HFF-Myc (cell line): ENCODE measurements at regions not wholly inside any gene's neighbourhood (a gene's known extent, or its start where the extent isn't known, plus 50 kb on each side); places are given as distances from the start of the nearest gene placed in this dataset.
A peak's percentile ranks its signal among the peaks of the same experiment; 100 is the strongest.
"Not testable (repeated sequence)": the region's sequence is repeated elsewhere in the genome, so short reads cannot be mapped to it uniquely, and the experiment has no call there.

Source experiments
- DNase-seq: peaks from one replicate; pipeline ENCODE4 v3.0.0-alpha.2; 2011; ENCODE audit warnings: low read depth; ENCODE audit errors: extremely low read depth
- H3K4me3 ChIP-seq: replicated peaks from 2 replicates; pipeline ENCODE4 v1.5.1; 2011; ENCODE audit warnings: low read depth, mild to moderate bottlenecking, control low read depth, low read length
- CTCF ChIP-seq: IDR thresholded peaks from 2 replicates; pipeline ENCODE4 v1.5.1; 2012; ENCODE audit warnings: mild to moderate bottlenecking, low read depth, low read length, control low read depth; ENCODE audit errors: missing control alignments

GRCh38 chr20:25867776-25868649 is 171.4 kb upstream of the ZNF337 start:
- DNase-seq: no peak
- peak overlapping the region; percentile 30 for H3K4me3 ChIP-seq
- TF ChIP-seq CTCF: no peak

- not testable (repeated sequence) for DNase-seq, H3K4me3 ChIP-seq
Observed at GRCh38 chr20:25867015-25867775, 170.5 kb upstream of the ZNF337 start.

GRCh38 chr20:25865715-25866656 is 169.3 kb upstream of the ZNF337 start:
- H3K4me3 ChIP-seq: peak overlapping the region; percentile 17

GRCh38 chr20:25864963-25865714 is 168.5 kb upstream of the ZNF337 start:
- H3K4me3 ChIP-seq: peak overlapping the region; percentile 17
- not testable (repeated sequence) for DNase-seq

More at GRCh38 chr20:25865715-25866656, 169.3 kb upstream of the ZNF337 start:
- DNase-seq: no peak
- TF ChIP-seq CTCF: no peak

GRCh38 chr20:25864326-25864962 is 167.8 kb upstream of the ZNF337 start:
- H3K4me3 ChIP-seq: no peak overlapping the region
- no peak for TF ChIP-seq CTCF
- DNase-seq: no peak

- no peak for DNase-seq
- TF ChIP-seq CTCF: no peak
- H3K4me3 ChIP-seq: peak overlapping the region; percentile 14
Observed at GRCh38 chr20:25863536-25864325, 167.1 kb upstream of the ZNF337 start.

- not testable (repeated sequence) for DNase-seq
- H3K4me3 ChIP-seq: peak overlapping the region; percentile 14
Observed at GRCh38 chr20:25862967-25863530, 166.4 kb upstream of the ZNF337 start.
